ENCODE measurements at regions not wholly inside any gene's neighbourhood (a gene's known extent, or its start where the extent isn't known, plus 50 kb on each side); places are given as distances from the start of the nearest gene placed in this dataset.

GRCh38 chr2:78890935-78891334 is 134.6 kb upstream of the REG3G start:
- no peak for TF ChIP-seq CTCF (IDR thresholded peaks at IDR 0.05)

- TF ChIP-seq CTCF (IDR thresholded peaks at IDR 0.05), result no peak
Measured at GRCh38 chr2:78892295-78892694, 133.2 kb upstream of the REG3G start.

- TF ChIP-seq CTCF (IDR thresholded peaks at IDR 0.05), result no peak
Measured at GRCh38 chr2:78895022-78895421, 130.5 kb upstream of the REG3G start.

GRCh38 chr2:78896536-78896935 is 129.0 kb upstream of the REG3G start:
- TF ChIP-seq CTCF (IDR thresholded peaks at IDR 0.05), result no peak

- no peak for TF ChIP-seq CTCF (IDR thresholded peaks at IDR 0.05)
Measured at GRCh38 chr2:78907089-78907488, 118.4 kb upstream of the REG3G start.

GRCh38 chr2:78908973-78909372 is 116.5 kb upstream of the REG3G start:
- no peak for TF ChIP-seq CTCF (IDR thresholded peaks at IDR 0.05)

- TF ChIP-seq CTCF (IDR thresholded peaks at IDR 0.05), result no peak
Measured at GRCh38 chr2:78910376-78910775, 115.1 kb upstream of the REG3G start.

GRCh38 chr2:78913257-78913656 is 112.2 kb upstream of the REG3G start:
- TF ChIP-seq CTCF (IDR thresholded peaks at IDR 0.05), result no peak

All from LNCAP (cell line).